ENCODE measurements at regions not wholly inside any gene's neighbourhood (a gene's known extent, or its start where the extent isn't known, plus 50 kb on each side); places are given as distances from the start of the nearest gene placed in this dataset.

DNA sequence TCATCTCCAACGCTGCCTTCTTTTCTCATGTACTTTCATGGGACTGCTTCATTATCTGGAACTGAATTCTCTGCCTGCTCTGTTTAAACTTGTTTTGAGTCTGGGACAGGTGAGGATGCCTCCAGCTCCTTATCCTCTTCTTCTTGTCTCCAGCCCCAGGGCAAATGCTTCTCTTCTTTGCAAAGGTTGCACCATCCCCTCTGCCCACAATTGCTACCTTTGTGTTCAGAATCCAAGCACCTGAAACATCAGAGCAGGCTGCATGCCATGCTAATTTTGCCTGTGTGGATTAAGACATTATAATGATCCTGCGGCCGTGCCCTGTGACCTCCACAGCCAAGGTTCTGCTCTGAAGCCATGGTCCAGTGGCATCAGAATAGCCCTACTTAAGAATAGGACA, 309.5 kb downstream of the EPHA4 start:
- H3K27ac ChIP-seq: no peak overlapping the region
- TF ChIP-seq, protein P1, sequence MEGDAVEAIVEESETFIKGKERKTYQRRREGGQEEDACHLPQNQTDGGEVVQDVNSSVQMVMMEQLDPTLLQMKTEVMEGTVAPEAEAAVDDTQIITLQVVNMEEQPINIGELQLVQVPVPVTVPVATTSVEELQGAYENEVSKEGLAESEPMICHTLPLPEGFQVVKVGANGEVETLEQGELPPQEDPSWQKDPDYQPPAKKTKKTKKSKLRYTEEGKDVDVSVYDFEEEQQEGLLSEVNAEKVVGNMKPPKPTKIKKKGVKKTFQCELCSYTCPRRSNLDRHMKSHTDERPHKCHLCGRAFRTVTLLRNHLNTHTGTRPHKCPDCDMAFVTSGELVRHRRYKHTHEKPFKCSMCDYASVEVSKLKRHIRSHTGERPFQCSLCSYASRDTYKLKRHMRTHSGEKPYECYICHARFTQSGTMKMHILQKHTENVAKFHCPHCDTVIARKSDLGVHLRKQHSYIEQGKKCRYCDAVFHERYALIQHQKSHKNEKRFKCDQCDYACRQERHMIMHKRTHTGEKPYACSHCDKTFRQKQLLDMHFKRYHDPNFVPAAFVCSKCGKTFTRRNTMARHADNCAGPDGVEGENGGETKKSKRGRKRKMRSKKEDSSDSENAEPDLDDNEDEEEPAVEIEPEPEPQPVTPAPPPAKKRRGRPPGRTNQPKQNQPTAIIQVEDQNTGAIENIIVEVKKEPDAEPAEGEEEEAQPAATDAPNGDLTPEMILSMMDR (conservative IDR thresholded peaks at IDR 0.05): no peak

DNA sequence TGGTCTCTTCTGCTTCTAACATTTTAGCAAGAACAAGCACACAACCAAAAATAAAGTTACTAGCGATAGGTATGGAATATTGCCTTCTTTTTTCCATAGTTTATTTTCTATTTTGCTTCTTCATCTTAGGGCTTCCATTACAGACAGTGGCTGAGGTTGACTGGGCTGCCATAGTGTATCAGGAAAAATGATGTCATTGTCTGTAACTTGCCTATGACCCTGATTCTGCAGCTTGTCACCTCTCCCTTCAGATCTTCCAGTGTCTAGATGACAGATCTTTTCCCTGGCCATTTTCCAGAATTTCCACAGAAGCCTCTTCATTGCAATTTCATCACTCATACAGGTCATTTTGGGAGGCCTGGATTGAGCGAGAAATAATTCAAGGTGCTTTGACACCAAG, 308.5 kb downstream of the EPHA4 start:
- TF ChIP-seq, protein P1 (conservative IDR thresholded peaks at IDR 0.05): no peak
- no peak overlapping the region for H3K27ac ChIP-seq

DNA sequence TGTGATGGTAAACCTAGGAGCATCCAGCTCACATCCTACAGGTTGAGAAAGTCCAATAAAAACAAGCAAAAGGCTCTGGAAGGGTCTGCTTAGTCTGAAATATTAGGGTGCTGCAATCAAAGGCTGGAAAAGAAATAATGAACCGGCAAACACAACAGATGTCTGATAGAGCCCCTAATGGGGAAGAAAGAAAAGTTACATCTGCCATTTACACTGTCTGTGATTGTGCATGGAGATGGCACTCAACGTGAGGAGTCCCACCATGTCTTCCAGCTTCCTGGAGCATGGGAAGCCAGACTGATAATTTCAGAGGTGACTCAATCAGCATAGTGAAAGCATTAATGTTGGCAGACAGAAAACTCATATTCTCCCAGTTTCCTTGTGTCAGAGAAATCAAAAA, 307.8 kb downstream of the EPHA4 start:
- TF ChIP-seq, protein P1 (conservative IDR thresholded peaks at IDR 0.05): no peak
- H3K27ac ChIP-seq: no peak overlapping the region

DNA sequence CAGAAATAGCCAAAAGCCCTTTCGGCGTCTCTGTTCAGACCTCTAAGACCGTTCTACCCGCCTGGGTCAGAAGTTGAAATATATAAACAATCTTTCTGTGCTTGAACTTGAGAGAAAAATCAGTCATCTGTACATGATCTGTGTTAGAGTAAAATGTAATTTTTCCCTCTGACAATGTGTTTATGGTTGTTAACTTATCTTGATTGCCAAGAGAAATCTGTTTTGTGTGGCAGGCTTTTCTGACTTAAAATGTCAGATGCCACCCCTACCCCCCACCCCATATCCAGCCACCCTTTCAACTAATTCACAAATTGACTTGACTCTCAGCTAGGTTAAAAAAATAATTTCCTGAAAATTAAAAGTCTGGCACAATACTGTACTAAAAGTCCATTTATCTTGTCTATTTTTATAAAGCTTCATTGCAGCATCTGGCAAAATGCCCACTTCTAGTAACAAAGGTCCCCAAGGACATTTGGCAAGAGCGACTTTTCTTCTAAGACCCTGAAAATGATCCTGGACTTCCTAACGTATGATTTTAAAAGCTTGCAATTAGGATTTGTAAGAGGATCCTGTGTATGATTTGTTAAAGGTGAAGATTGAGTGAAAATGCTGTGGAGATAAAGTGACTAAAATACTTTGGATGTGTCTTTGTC, 304.2 kb downstream of the EPHA4 start:
- no peak overlapping the region for H3K27ac ChIP-seq

DNA sequence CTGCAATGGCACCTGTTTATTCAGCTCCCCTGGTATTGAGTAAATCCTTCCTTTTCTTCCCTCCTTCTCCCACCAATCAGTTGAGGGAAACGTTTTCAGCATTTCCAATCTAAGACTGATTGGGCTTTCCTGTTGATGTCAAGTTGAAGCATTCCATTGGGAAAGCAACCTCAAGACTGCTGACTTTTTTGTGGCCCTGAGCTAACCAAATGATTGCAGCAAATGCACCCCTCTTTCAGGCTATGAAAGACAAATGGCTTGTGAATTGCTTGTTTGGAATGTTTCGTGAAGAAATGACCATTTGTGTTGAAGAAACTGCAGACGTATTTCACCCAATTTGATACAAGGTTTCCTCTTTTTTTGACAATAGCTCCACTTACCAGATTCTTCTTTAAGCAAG, 303.5 kb downstream of the EPHA4 start:
- TF ChIP-seq, protein P1 (conservative IDR thresholded peaks at IDR 0.05): no peak
- no peak overlapping the region for H3K27ac ChIP-seq

More for the DNA sequence above, 304.2 kb downstream of the EPHA4 start:
- TF ChIP-seq, protein P1 (conservative IDR thresholded peaks at IDR 0.05): no peak

DNA sequence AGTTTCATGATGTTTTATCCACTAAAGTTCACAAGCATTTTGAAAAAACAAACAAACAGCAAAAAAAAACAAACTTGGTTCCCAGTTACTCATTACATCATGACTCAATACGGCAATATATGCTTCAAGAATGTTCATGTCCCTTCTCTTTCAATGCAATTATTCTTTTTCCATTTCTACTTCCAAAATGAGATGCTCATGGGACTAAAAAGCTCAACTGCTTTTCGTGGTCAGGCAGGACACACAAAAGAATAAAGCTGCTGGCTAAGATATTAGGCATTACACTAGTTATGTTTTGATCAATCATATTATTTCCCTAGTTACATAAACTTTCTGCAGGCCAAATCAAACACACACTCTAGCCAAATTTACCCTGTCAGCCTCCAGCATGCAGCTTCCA, 301.3 kb downstream of the EPHA4 start:
- no peak overlapping the region for H3K27ac ChIP-seq
- TF ChIP-seq, protein P1 (conservative IDR thresholded peaks at IDR 0.05): no peak

DNA sequence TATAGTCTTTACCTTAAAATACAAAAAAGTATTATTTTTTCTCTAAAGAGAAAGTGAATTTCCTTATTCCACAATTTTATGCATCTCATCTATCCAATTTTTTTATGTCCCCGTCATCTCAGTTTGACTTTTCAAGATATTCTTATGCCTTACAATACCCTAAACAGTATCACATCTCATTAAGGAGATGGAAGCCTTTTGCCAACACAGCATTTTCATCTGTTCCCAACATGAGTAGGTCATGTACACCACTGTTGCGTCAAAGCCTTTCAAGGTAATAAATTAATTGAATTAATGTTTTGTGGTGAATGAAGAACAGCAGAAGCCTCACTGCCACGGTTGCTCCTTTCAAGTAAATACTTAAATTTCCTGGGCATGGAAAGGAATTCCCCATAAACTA, 299.4 kb downstream of the EPHA4 start:
- TF ChIP-seq, protein P1 (conservative IDR thresholded peaks at IDR 0.05): no peak
- H3K27ac ChIP-seq: no peak overlapping the region

Measured in VCaP (cell line).